ENCODE measurements at regions not wholly inside any gene's neighbourhood (a gene's known extent, or its start where the extent isn't known, plus 50 kb on each side); places are given as distances from the start of the nearest gene placed in this dataset.
"Not testable (repeated sequence)": the region's sequence is repeated elsewhere in the genome, so short reads cannot be mapped to it uniquely, and the experiment has no call there.

- H3K36me3 Mint-ChIP-seq (ENCODE audit: insufficient read depth), result no peaks in the 10 kb centered on the region
- no peaks in the 10 kb centered on the region for H3K27me3 Mint-ChIP-seq
- no peak overlapping the region for H3K4me3 Mint-ChIP-seq (ENCODE audit: low read depth)
- TF ChIP-seq, protein P1, sequence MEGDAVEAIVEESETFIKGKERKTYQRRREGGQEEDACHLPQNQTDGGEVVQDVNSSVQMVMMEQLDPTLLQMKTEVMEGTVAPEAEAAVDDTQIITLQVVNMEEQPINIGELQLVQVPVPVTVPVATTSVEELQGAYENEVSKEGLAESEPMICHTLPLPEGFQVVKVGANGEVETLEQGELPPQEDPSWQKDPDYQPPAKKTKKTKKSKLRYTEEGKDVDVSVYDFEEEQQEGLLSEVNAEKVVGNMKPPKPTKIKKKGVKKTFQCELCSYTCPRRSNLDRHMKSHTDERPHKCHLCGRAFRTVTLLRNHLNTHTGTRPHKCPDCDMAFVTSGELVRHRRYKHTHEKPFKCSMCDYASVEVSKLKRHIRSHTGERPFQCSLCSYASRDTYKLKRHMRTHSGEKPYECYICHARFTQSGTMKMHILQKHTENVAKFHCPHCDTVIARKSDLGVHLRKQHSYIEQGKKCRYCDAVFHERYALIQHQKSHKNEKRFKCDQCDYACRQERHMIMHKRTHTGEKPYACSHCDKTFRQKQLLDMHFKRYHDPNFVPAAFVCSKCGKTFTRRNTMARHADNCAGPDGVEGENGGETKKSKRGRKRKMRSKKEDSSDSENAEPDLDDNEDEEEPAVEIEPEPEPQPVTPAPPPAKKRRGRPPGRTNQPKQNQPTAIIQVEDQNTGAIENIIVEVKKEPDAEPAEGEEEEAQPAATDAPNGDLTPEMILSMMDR (IDR thresholded peaks at IDR 0.05; ENCODE audit: unreplicated experiment), result no peak
- no peak overlapping the region for H3K27ac Mint-ChIP-seq
- H3K4me1 Mint-ChIP-seq (ENCODE audit: low read depth), result no peaks in the 10 kb centered on the region
- no peak for DNase-seq (ENCODE audit: low spot score, unreplicated experiment)
- H3K9me3 Mint-ChIP-seq (ENCODE audit: low read depth), result peaks cover 3% of the 10 kb centered on the region
Measured at GRCh38 chr3:162398554-162398953, 901.9 kb downstream of the OTOL1 start.

DNA sequence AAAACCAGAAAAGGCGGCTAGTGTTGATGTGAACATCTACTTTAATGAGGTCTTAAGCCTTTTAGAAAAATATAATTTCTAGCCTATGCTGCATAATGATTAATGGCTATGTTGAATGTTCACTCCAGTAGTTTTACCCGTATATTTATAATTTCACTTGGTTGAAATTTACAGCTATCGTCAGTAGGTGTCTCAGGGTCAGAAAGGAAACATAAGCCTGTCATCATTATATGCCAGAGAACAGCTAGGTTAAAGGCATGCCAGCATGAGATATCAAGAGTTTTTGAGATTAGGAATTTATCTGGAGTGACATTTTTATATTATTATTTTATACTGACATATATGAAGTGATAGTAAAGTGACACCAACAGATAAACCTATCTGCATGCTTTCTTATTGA is 904.1 kb downstream of the OTOL1 start:
- no peaks in the 10 kb centered on the region for H3K36me3 Mint-ChIP-seq (ENCODE audit: insufficient read depth)
- H3K4me1 Mint-ChIP-seq (ENCODE audit: low read depth), result no peaks in the 10 kb centered on the region
- H3K9me3 Mint-ChIP-seq (ENCODE audit: low read depth), result peaks cover 5% of the 10 kb centered on the region

GRCh38 chr3:162411556-162411955 is 914.9 kb downstream of the OTOL1 start:
- H3K27me3 Mint-ChIP-seq, result not testable (repeated sequence)

More for the DNA sequence above, 904.1 kb downstream of the OTOL1 start:
- Mint-ChIP-seq H3K27ac (no peak overlapping the region), H3K4me3 (ENCODE audit: low read depth) (no peak overlapping the region), H3K27me3 (no peaks in the 10 kb centered on the region)
- no peak for DNase-seq (ENCODE audit: low spot score, unreplicated experiment)
- TF ChIP-seq, protein P1 (IDR thresholded peaks at IDR 0.05; ENCODE audit: unreplicated experiment), result no peak

GRCh38 chr3:162421721-162422120 is 925.1 kb downstream of the OTOL1 start:
- Mint-ChIP-seq H3K4me1 (ENCODE audit: low read depth) (no peaks in the 10 kb centered on the region), H3K4me3 (ENCODE audit: low read depth) (no peak overlapping the region), H3K27me3 (no peaks in the 10 kb centered on the region), H3K27ac (no peak overlapping the region), H3K36me3 (ENCODE audit: insufficient read depth) (no peaks in the 10 kb centered on the region), H3K9me3 (ENCODE audit: low read depth) (no peaks in the 10 kb centered on the region)
- no peak for DNase-seq (ENCODE audit: low spot score, unreplicated experiment)
- TF ChIP-seq, protein P1 (IDR thresholded peaks at IDR 0.05; ENCODE audit: unreplicated experiment), result no peak

More at GRCh38 chr3:162411556-162411955, 914.9 kb downstream of the OTOL1 start:
- H3K36me3 Mint-ChIP-seq (ENCODE audit: insufficient read depth); H3K9me3 Mint-ChIP-seq (ENCODE audit: low read depth); DNase-seq (ENCODE audit: low spot score, unreplicated experiment); H3K4me3 Mint-ChIP-seq (ENCODE audit: low read depth); H3K4me1 Mint-ChIP-seq (ENCODE audit: low read depth); H3K27ac Mint-ChIP-seq: not testable (repeated sequence)

DNA sequence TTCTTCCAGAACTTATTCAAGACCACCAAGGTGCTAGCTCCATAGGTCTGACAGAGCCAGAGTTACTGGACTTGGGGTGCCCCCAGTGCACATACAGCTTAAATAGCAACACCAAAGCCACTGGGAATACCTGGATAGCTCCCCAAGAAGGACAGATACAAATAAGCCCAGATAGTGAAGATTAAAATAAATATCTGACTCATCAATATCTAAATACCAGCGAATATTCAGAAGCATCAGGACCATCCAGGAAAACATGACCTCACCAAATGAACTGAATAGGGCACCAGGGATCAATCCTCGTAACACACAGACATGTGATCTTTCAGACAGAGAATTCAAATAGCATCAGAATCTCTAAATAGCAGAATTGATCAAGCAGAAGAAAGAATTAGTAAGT is 931.6 kb downstream of the OTOL1 start:
- H3K9me3 Mint-ChIP-seq (ENCODE audit: low read depth), result peaks cover 9% of the 10 kb centered on the region
- no peaks in the 10 kb centered on the region for H3K4me1 Mint-ChIP-seq (ENCODE audit: low read depth)
- no peaks in the 10 kb centered on the region for H3K27me3 Mint-ChIP-seq
- no peaks in the 10 kb centered on the region for H3K36me3 Mint-ChIP-seq (ENCODE audit: insufficient read depth)
- no peak overlapping the region for H3K27ac Mint-ChIP-seq
- no peak for DNase-seq (ENCODE audit: low spot score, unreplicated experiment)
- TF ChIP-seq, protein P1 (IDR thresholded peaks at IDR 0.05; ENCODE audit: unreplicated experiment), result no peak
- no peak overlapping the region for H3K4me3 Mint-ChIP-seq (ENCODE audit: low read depth)

DNA sequence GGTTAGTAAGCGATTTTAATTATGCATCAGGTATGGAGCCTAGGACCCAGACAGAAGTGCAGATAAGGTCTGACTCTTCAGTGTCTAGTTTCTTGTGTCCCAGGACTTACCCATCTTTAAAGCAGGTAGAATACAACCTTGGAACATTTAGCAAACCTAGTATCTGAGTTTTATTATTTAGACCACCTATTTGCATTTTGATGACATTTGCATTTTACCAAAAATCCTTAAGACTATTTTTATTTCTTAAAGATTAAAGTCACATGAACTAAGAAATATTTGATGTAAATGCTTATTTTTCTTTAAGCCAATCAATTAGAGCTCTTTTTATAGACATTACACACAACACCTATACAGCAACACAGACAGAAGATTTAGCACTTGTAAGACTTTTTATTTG is 939.1 kb downstream of the OTOL1 start:
- H3K9me3 Mint-ChIP-seq (ENCODE audit: low read depth), result peaks cover 24% of the 10 kb centered on the region
- no peaks in the 10 kb centered on the region for H3K27me3 Mint-ChIP-seq
- H3K36me3 Mint-ChIP-seq (ENCODE audit: insufficient read depth), result no peaks in the 10 kb centered on the region
- no peaks in the 10 kb centered on the region for H3K4me1 Mint-ChIP-seq (ENCODE audit: low read depth)
- H3K4me3 Mint-ChIP-seq (ENCODE audit: low read depth), result no peak overlapping the region
- no peak for DNase-seq (ENCODE audit: low spot score, unreplicated experiment)
- TF ChIP-seq, protein P1 (IDR thresholded peaks at IDR 0.05; ENCODE audit: unreplicated experiment), result no peak
- H3K27ac Mint-ChIP-seq, result no peak overlapping the region

All from progenitor cell of endocrine pancreas (in vitro differentiated cells).